Nephron (organoid): ENCODE measurements at regions not wholly inside any gene's neighbourhood (a gene's known extent, or its start where the extent isn't known, plus 50 kb on each side); places are given as distances from the start of the nearest gene placed in this dataset.

Experiments used
- H3K27ac Mint-ChIP-seq, 3 experiments: 2 replicates each; pipeline ENCODE4 v1.8.0; 2020; ENCODE audit warnings: mixed read lengths in 3 of 3, mild to moderate bottlenecking in 2 of 3, moderate library complexity in 1 of 3
- H3K27me3 Mint-ChIP-seq: 2 replicates; pipeline ENCODE4 v1.8.0; 2021; ENCODE audit warnings: low read depth, mild to moderate bottlenecking, moderate library complexity, mixed read lengths
- H3K36me3 Mint-ChIP-seq: 2 replicates; pipeline ENCODE4 v1.8.0; 2020; ENCODE audit warnings: low read depth, mixed read lengths
- H3K4me1 Mint-ChIP-seq: 2 replicates; pipeline ENCODE4 v1.8.0; 2020; ENCODE audit warnings: mixed read lengths
- H3K4me3 Mint-ChIP-seq, 3 experiments: 2 replicates each; pipeline ENCODE4 v1.8.0; 2020; ENCODE audit warnings: mild to moderate bottlenecking in 3 of 3, mixed read lengths in 3 of 3, moderate library complexity in 2 of 3
- H3K9me3 Mint-ChIP-seq: 2 replicates; pipeline ENCODE4 v1.8.0; 2020; ENCODE audit warnings: mixed read lengths
- TF ChIP-seq, protein P1 (sequence below), 3 experiments: fragments of 200-600 bp; sonication (generic); IDR thresholded peaks; one replicate each; pipeline ENCODE4 v1.5.0; 2021; ENCODE audit warnings: antibody characterized with exemption in 3 of 3; ENCODE audit not compliant: unreplicated experiment in 3 of 3

DNA sequence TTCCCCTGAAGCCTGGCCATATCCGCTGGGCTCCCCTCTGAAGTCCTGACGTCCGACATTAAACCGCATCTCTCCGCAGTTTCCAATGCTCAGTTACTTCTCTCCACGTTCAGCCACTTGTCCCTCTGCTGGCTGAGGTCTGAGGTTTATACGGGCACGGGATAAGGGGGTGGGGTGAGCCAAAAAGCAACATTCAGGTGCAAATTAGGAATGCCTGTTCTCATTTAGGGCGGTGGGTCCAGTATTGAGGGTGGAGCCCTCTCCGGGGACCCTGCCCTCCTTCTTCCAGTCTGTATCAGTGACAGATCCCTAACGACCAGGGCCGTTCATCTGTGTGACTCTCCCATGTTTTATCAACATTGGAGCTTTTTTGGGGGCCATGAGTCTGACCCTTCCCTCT is 1454.4 kb downstream of the HACE1 start:
- Mint-ChIP-seq H3K9me3 (no peaks in the 10 kb centered on the region), H3K4me3 (no peak overlapping the region), H3K4me1 (no peaks in the 10 kb centered on the region), H3K27me3 (no peaks in the 10 kb centered on the region), H3K36me3 (no peaks in the 10 kb centered on the region), H3K27ac (no peak overlapping the region)
- TF ChIP-seq, protein P1, sequence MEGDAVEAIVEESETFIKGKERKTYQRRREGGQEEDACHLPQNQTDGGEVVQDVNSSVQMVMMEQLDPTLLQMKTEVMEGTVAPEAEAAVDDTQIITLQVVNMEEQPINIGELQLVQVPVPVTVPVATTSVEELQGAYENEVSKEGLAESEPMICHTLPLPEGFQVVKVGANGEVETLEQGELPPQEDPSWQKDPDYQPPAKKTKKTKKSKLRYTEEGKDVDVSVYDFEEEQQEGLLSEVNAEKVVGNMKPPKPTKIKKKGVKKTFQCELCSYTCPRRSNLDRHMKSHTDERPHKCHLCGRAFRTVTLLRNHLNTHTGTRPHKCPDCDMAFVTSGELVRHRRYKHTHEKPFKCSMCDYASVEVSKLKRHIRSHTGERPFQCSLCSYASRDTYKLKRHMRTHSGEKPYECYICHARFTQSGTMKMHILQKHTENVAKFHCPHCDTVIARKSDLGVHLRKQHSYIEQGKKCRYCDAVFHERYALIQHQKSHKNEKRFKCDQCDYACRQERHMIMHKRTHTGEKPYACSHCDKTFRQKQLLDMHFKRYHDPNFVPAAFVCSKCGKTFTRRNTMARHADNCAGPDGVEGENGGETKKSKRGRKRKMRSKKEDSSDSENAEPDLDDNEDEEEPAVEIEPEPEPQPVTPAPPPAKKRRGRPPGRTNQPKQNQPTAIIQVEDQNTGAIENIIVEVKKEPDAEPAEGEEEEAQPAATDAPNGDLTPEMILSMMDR (IDR thresholded peaks at IDR 0.05; ENCODE audit: unreplicated experiment in 3 of 3), result no peak

DNA sequence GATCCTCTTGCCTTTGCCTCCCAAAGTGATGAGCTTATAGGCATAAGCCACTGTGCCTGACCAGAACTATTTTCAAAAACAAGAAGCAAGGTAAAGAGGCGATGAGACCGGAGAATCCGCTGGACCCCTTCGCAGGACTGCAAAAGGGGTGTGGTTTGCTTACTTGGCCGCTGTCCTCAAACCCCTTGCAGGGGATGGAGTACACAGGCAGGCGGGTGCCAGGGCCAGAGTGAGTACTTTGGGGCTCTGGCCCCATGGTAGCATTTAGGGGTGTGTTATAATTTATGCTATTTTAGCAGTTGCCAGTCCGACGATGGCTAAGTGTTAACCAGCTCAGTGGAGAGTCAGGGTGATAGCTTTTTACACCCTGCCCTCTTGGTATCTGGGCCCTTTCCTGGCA is 1454.9 kb downstream of the HACE1 start:
- H3K27me3 Mint-ChIP-seq, result no peaks in the 10 kb centered on the region
- no peak overlapping the region for H3K27ac Mint-ChIP-seq
- TF ChIP-seq, protein P1 (IDR thresholded peaks at IDR 0.05; ENCODE audit: unreplicated experiment in 3 of 3), result no peak
- H3K4me1 Mint-ChIP-seq, result no peaks in the 10 kb centered on the region
- H3K36me3 Mint-ChIP-seq, result no peaks in the 10 kb centered on the region
- no peaks in the 10 kb centered on the region for H3K9me3 Mint-ChIP-seq
- H3K4me3 Mint-ChIP-seq, result no peak overlapping the region

DNA sequence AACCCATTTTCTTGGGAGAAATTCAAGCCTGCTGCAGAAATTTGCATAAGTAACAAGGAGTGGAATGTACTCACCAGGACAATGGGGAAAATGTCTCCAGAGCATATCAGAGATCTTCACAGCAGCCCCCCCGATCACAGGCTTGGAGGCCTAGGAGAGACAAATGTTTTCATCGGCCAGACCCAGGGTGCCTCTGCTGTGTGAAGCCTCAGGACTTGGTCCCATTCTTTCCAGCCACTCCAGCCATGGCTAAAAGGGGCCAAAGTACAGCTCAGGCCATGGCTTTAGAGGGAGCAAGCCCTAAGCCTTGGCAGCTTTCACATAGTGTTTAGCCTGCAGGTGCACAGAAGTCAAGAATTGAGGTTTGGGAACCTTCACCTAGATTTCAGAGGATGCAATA is 1463.0 kb downstream of the HACE1 start:
- H3K27ac Mint-ChIP-seq, result no peak overlapping the region
- no peaks in the 10 kb centered on the region for H3K27me3 Mint-ChIP-seq
- H3K36me3 Mint-ChIP-seq, result no peaks in the 10 kb centered on the region
- H3K4me1 Mint-ChIP-seq, result no peaks in the 10 kb centered on the region
- H3K9me3 Mint-ChIP-seq, result peaks cover 6% of the 10 kb centered on the region
- no peak overlapping the region for H3K4me3 Mint-ChIP-seq
- TF ChIP-seq, protein P1 (IDR thresholded peaks at IDR 0.05; ENCODE audit: unreplicated experiment in 3 of 3), result no peak

DNA sequence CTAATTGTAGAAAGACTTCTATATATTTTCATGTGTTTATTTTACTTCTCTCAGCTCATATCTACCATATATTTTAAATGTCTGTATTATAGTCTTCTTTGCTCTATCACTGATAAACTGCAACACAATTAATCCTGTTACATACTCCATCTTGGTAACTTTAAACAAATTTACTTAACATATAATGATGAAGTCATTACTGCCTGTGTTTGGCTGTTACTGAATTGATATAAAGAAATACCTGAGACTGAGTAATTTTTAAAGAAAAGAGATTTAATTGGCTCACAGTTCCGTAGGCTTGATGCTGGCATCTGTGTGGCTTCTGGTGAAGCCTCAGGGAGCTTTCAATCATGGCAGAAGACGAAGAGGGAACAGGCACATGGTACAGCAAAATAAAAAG is 1480.4 kb downstream of the HACE1 start:
- H3K4me1 Mint-ChIP-seq, result no peaks in the 10 kb centered on the region
- TF ChIP-seq, protein P1 (IDR thresholded peaks at IDR 0.05; ENCODE audit: unreplicated experiment in 3 of 3), result no peak
- H3K9me3 Mint-ChIP-seq, result no peaks in the 10 kb centered on the region
- H3K27me3 Mint-ChIP-seq, result no peaks in the 10 kb centered on the region
- H3K4me3 Mint-ChIP-seq, result no peak overlapping the region
- H3K27ac Mint-ChIP-seq, result no peak overlapping the region
- H3K36me3 Mint-ChIP-seq, result no peaks in the 10 kb centered on the region

DNA sequence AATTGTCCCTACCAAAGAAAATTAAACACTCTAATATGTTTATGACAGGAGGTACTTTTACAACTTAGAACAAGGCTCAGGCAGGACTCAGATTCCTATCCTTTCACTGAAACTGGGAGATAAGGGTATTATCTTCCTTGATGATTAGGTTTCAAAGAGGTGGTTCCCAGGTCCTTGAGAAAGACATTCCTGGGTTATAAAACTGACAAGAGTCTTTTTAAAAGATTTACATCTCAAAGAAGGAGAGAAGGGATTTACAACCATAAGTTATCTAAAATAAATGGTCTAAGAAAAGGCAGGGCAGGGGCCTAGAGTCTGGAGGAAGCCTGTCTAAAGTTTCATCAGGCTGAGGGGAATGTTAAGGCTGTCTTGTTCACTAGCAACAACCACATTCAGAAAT is 1492.5 kb downstream of the HACE1 start:
- Mint-ChIP-seq H3K4me1 (peaks cover 7% of the 10 kb centered on the region), H3K9me3 (peaks cover 7% of the 10 kb centered on the region), H3K27ac (peak overlapping the region in 2 of 3 experiments; percentile 16 to 88), H3K4me3 (no peak overlapping the region), H3K36me3 (no peaks in the 10 kb centered on the region), H3K27me3 (no peaks in the 10 kb centered on the region)
- TF ChIP-seq, protein P1 (IDR thresholded peaks at IDR 0.05; ENCODE audit: unreplicated experiment in 3 of 3), result no peak

DNA sequence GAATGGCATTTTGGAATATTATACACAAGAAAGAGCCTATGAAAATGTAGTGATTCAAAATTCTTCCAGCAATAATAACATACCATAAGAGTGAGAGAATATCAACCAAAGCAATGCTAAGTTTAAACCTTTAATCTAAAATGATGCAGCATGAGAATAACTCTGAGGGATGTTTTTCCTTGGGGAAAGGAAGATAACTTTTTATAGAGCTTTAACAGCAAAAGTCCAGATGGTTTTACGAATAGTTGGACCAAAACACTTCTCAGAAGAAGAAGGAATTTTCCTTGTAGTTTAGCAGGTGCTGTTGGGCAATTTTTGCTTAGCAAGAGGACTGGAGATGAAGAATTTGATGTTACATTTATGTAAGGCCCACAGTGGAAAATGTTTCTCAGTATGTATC is 1503.2 kb downstream of the HACE1 start:
- Mint-ChIP-seq H3K9me3 (peaks cover 2% of the 10 kb centered on the region), H3K4me3 (no peak overlapping the region), H3K27ac (no peak overlapping the region), H3K4me1 (no peaks in the 10 kb centered on the region), H3K27me3 (no peaks in the 10 kb centered on the region), H3K36me3 (no peaks in the 10 kb centered on the region)
- TF ChIP-seq, protein P1 (IDR thresholded peaks at IDR 0.05; ENCODE audit: unreplicated experiment in 3 of 3), result no peak
